NCI-H2107 treated with DMSO at 0.1 percent for 48 hours (cell line): ENCODE measurements at regions not wholly inside any gene's neighbourhood (a gene's known extent, or its start where the extent isn't known, plus 50 kb on each side); places are given as distances from the start of the nearest gene placed in this dataset.
"Not testable (repeated sequence)": the region's sequence is repeated elsewhere in the genome, so short reads cannot be mapped to it uniquely, and the experiment has no call there.

ENCODE experiments used
- DNase-seq: peaks from one replicate; lab custom pipeline; 2025; ENCODE audit not compliant: unreplicated experiment; lab: John Stamatoyannopoulos, UW

DNA sequence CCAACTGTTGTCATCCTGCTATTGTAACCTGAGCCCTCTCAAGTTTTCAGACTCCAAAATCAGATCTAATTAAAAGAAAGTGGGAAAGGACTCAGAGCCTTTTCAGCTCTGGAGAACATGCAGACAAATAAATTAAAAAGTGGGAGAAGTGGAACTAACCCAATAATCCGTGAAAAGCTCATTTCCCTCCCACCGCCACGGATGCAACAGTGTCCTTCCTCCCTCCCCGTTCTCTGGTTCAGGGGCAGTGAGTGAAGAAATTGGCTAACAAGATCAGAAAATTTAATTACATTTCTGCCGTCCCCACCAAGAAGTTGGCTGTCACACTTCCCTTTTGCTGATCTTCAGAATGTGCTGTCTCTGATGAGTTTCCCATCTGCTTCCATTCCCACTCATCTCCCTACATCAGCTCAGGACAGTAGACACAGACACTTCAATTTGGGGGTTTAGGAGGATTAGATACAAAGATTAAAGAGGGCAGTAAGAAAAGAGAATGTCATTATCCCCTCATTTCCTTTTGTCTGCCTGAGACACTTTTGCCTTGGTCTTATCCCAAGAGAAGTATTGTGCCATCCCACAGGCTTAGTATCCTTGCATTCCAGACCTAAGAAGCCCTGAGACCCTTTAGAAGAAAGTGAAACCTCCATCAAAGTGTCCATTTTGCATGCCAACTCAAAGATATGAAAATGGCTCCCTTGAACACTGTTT lies 335.7 kb upstream of the PPP2R3A start:
- no peak for DNase-seq

DNA sequence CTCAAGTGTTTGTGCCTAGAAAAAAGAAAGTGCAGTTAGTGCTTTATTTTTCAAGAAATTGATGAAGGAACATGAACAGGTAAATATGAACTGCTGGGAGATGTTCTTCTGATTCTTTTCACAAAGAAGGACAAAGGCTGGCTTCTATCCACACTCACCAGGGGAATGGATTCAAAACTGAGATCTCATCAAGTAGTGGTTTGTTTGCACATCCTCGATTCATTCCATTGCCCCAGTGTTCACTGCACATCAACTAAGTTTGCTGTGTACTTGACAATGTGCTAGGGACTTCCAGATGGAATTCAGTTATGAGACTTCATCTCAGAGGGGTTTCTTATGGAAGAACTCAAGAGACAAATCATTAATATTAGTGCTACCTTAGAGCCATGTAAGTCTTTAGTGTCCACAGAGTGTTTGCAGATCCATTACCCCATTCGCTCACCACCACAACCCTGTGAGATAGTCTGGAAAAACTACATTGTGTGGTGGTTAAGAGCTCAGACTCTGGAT lies 332.9 kb upstream of the PPP2R3A start:
- no peak for DNase-seq

DNA sequence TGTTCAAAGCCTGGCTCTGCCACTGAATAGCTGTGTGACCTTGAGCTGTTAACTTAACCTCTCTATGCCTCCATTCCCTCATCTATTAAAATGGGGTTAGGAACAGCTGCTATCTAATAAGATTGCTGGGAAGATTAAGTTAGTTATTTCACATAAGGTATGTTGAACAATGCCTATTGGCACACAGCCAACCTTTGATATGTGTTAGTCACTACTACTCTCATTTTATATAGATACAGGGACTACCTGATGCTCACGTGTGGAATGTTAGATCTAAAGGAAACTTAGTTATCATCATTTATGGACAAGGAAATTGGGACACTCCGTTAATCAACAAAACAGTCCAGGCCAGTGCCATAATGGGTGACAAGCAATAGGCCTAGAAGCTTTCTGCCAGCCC lies 332.4 kb upstream of the PPP2R3A start:
- no peak for DNase-seq

DNA sequence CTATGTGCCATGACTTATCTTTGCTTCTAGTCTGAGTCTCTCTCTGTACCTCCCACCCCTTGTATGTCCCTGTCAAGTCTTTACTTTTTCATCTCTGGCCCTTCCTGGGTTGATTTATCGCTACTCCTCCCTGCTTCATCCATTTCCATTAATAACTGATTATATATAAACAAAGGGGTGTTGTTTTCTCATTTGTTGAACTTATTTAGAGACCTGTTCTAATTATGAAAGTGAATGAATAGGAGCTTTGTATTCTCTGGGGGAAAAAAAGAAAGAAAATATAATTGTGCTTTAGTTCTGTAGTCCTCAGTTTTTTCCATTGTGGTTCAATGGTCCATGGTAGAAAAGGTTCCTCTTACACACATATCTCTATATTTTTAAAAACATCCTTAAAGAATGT lies 328.9 kb upstream of the PPP2R3A start:
- DNase-seq = no peak

DNA sequence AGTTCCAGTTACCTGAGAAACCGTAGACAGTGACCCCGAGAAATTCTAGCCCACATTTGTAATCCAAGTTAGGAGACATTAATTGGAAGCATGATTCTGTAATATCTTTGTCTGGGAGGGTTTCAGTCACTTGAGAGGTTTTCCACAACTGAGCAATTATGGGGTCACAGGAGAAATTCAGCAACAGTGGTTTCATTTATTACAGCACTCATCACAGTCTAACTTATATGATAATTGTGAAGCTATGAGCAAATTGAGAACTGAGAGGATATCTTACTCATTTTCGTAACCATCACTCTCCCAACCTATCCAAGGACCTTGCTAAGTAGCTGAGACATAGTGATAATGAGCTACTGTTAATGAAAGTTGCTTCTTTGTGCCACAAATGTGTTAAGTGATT lies 328.5 kb upstream of the PPP2R3A start:
- no peak for DNase-seq

DNA sequence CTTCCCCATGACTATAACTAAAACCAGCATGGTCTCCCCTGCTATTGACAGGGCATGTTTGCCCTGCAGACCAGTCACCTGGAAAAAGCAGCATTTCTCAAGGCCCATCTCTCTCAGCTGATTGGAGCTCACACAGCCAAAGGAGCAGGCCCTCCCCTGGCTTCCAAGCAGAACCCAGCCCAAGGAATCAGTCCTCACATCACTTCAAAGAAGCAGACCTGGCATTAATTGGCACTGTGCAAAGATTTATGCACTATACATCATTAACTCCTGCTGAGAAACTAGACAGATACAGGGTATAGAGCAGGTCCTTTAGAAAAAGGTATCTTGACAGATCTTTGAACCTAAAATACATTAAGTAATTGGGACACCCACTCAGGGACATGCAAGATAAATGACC lies 323.8 kb upstream of the PPP2R3A start:
- no peak for DNase-seq

DNA sequence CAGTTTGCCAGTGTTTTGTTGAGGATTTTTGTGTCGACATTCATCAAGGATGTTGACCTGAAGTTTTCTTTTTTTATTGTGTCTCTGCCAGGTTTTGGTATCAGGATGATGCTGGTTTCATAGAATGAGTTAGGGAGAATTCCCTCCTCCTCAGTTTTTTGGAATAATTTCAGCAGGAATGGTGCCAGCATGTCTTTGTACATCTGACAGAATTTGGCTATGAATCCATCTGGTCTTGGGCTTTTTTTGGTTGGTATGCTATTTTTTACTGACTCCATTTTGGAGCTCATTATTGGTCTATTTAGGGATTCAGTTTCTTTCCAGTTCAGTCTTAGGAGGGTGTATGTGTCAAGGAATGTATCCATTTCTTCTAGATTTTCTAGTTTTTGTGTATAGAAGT lies 320.0 kb upstream of the PPP2R3A start:
- DNase-seq = no peak

DNA sequence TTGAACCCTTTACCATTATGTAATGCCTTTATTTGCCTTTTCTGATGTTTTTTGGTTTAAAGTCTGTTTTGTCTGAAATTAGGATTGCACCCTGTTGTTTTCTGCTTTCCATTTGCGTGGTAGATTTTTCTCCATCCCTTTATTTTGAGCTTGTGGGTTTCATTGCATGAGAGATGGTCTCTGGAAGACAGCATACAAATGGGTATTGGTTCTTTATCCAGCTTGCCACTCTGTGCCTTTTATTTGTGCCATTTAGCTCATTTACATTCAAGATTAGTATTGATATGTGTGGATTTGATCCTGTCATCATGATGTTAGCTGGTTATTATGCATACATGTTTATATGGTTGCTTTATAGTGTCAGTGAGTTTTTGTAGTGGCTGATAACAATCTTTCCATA lies 318.7 kb upstream of the PPP2R3A start:
- no peak for DNase-seq

DNA sequence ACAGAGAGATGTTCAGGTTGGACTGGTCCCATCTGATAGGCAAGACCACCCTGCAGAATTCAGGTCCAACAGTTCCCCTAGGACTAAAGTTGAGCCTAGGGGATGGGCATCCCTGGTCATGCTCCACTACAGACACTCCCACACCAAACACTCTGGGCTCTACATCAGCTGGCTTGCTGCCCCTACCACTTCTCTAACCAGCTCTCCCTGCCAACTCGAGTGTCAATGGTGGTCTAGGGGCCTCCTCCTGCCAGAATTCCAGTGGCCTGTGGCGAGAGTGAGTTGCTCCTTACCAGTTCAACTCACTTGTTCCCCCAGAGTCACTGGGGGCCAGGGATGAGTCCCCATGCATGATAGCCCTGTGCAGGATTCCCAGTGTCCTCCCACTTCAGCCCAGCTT lies 316.2 kb upstream of the PPP2R3A start:
- no peak for DNase-seq

GRCh38 chr3:135650309-135650708 lies 315.2 kb upstream of the PPP2R3A start:
- no peak for DNase-seq

DNA sequence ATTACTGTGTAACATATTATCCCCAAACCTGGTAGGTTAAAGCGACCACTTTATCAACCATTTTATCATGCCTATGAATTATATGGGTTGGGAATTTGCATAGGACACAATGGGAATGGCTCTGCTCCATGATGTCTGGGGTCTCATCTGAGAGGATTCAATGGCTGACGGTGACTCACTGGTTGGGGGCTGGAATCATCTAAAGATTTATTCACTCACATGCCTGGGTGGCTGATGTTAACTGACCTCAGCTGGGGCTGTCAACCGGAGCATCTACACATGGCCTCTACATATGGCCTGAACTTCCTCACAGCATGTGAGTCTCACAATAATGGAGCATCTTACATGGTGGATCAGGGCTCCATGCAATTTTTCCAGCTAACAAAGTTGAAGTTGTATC lies 313.1 kb upstream of the PPP2R3A start:
- DNase-seq = no peak

GRCh38 chr3:135655328-135655727 lies 310.2 kb upstream of the PPP2R3A start:
- no peak for DNase-seq

GRCh38 chr3:135658451-135658850 lies 307.1 kb upstream of the PPP2R3A start:
- DNase-seq = not testable (repeated sequence)

GRCh38 chr3:135667061-135667460 lies 298.5 kb upstream of the PPP2R3A start:
- no peak for DNase-seq

DNA sequence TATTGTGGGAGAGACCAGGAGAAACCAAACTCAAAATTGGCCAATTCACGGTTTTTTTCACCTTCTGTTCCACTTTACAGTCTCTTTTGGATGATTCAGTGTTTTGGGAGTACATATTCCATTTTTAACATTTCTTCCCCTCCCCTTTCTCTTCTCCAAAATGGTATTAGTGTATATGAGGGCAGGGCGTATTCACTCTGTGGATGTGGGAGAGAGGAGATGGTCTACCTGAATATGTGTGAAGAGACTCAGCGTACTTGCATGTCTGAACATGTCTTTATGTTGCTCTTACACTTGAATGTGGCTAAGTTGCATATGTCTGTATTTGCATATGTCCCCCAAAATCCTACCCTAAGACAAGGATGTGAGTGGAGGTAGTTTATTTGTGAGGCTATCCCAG lies 291.0 kb upstream of the PPP2R3A start:
- no peak for DNase-seq

- no peak for DNase-seq
Measured at GRCh38 chr3:135678386-135678785, 287.1 kb upstream of the PPP2R3A start.

- no peak for DNase-seq
Measured at GRCh38 chr3:135688003-135688402, 277.5 kb upstream of the PPP2R3A start.

DNA sequence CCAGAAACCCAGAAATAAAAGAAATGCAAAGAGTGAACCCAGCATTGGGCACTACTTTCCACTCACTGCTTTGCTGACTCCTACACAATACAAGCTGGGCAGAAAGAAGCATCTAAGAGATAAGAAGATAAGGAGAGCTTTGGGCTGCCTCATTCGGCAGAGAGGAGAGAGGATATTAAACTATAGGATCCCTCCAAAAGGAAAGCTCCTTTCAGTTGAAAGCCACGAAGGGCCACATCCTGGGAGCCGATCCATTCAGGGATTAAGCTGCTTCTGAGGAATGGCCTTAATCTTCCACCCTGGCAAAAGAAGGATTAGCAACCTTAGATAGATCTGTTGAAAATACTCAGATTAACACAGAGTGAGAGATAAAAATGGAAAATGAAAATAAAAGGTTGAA lies 274.9 kb upstream of the PPP2R3A start:
- no peak for DNase-seq

GRCh38 chr3:135691240-135691639 lies 274.3 kb upstream of the PPP2R3A start:
- no peak for DNase-seq

DNA sequence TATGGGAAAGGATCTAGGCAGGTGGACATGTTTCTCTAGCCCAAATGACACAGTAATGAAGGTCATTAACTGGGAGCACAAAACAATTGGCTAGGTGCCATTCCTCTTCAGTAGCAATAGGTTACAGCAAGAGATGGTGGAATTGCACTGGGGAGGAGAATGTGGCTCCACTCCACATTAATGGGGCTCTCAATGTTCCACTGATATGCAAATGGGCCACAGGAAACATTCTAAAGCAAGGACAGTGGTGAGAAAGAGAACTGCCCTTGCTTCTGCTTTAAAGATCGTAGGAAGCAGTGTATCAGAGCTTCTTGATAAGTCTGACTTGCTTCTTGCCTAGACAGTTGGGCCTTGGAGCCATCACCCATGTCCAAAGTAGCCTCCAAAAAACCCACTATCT lies 271.4 kb upstream of the PPP2R3A start:
- DNase-seq = peak; percentile 68

- no peak for DNase-seq
Measured at GRCh38 chr3:135699741-135700140, 265.8 kb upstream of the PPP2R3A start.

DNA sequence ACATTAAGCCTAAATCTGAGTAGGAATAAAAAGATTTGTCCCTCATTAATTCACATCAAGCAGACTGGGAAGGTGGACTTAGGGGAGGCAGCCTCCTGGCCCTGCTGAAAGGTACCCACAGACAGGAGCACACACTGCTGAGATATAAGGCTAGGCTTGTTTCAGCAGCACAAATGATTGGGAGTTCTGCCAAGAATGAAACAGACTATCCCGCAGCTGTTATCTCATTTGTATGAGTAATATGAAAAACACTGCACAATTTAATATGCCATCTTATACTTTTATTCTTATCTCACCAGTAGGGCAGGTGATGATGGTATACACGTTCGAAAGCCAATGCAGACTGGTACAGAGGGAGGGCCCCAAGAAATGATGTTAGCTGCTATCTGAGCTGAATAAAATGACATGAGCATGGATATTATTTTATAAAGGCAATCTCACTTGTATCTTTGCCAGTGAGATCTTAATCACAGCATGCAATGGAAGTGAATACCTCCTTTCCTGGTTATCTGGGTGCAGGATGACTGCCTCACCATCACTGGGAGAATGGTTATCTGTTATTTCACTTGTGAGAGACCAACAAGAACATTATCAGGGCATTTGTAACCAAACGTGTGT lies 258.7 kb upstream of the PPP2R3A start:
- DNase-seq = no peak

GRCh38 chr3:135719449-135719848 lies 246.1 kb upstream of the PPP2R3A start:
- no peak for DNase-seq
